HUDEP-2 (cell line): ENCODE measurements at regions not wholly inside any gene's neighbourhood (a gene's known extent, or its start where the extent isn't known, plus 50 kb on each side); places are given as distances from the start of the nearest gene placed in this dataset.
"Not testable (repeated sequence)": the region's sequence is repeated elsewhere in the genome, so short reads cannot be mapped to it uniquely, and the experiment has no call there.

ENCODE experiments used
- DNase-seq, 76 experiments: peaks; one replicate each; lab custom pipeline; 2025; ENCODE audit not compliant: unreplicated experiment in 76 of 76; lab: John Stamatoyannopoulos, UW

- no peak for DNase-seq
These were observed 191.7 kb upstream of the NR3C1 start for GRCh38 chr5:143594902-143595818.

- no peak for DNase-seq
These were observed 190.2 kb upstream of the NR3C1 start for GRCh38 chr5:143593723-143594122.

- DNase-seq: no peak
These were observed 189.2 kb upstream of the NR3C1 start for GRCh38 chr5:143592648-143593047.

GRCh38 chr5:143588933-143589662, 185.6 kb upstream of the NR3C1 start:
- DNase-seq: no peak

GRCh38 chr5:143588121-143588520, 184.6 kb upstream of the NR3C1 start:
- DNase-seq: not testable (repeated sequence)

GRCh38 chr5:143586781-143587362, 183.4 kb upstream of the NR3C1 start:
- no peak for DNase-seq

- no peak for DNase-seq
These were observed 182.5 kb upstream of the NR3C1 start for GRCh38 chr5:143585970-143586369.

GRCh38 chr5:143583409-143583808, 179.9 kb upstream of the NR3C1 start:
- DNase-seq: no peak

GRCh38 chr5:143582869-143583268, 179.4 kb upstream of the NR3C1 start:
- DNase-seq: no peak

GRCh38 chr5:143582176-143582575, 178.7 kb upstream of the NR3C1 start:
- DNase-seq: no peak

- DNase-seq: no peak
These were observed 178.2 kb upstream of the NR3C1 start for GRCh38 chr5:143581649-143582048.

- no peak for DNase-seq
These were observed 177.7 kb upstream of the NR3C1 start for GRCh38 chr5:143581147-143581546.

GRCh38 chr5:143576711-143577484, 173.4 kb upstream of the NR3C1 start:
- DNase-seq: no peak

GRCh38 chr5:143575286-143575685, 171.8 kb upstream of the NR3C1 start:
- no peak for DNase-seq

GRCh38 chr5:143574236-143574635, 170.8 kb upstream of the NR3C1 start:
- no peak for DNase-seq

- DNase-seq: no peak
These were observed 170.2 kb upstream of the NR3C1 start for GRCh38 chr5:143573568-143574170.

GRCh38 chr5:143572671-143573070, 169.2 kb upstream of the NR3C1 start:
- no peak for DNase-seq

- DNase-seq: no peak
These were observed 168.4 kb upstream of the NR3C1 start for GRCh38 chr5:143571642-143572624.

- no peak for DNase-seq
These were observed 167.5 kb upstream of the NR3C1 start for GRCh38 chr5:143570989-143571388.
